Parathyroid adenoma (tissue), 2 donors: ENCODE measurements at regions not wholly inside any gene's neighbourhood (a gene's known extent, or its start where the extent isn't known, plus 50 kb on each side); places are given as distances from the start of the nearest gene placed in this dataset.

Experiments
- H2AFZ ChIP-seq: fragments of 300-600 bp; sonication (generic); one replicate; pipeline ENCODE4 v1.7.0; 2017; ENCODE audit warnings: antibody characterized with exemption, mild to moderate bottlenecking
- H3K27ac ChIP-seq: fragments of 300-600 bp; sonication (generic); one replicate; pipeline ENCODE4 v1.7.0; 2017
- H3K27me3 ChIP-seq: fragments of 300-600 bp; sonication (generic); one replicate; pipeline ENCODE4 v1.7.0; 2017; ENCODE audit warnings: low read length; ENCODE audit not compliant: control insufficient read depth, insufficient read depth
- H3K36me3 ChIP-seq: fragments of 300-600 bp; sonication (generic); one replicate; pipeline ENCODE4 v1.7.0; 2017; ENCODE audit warnings: low read length; ENCODE audit not compliant: control insufficient read depth, insufficient read depth
- H3K4me1 ChIP-seq: fragments of 300-600 bp; sonication (generic); one replicate; pipeline ENCODE4 v1.7.0; 2017; ENCODE audit warnings: control low read depth
- H3K4me2 ChIP-seq: fragments of 300-600 bp; sonication (generic); one replicate; pipeline ENCODE4 v1.7.0; 2017; ENCODE audit warnings: low read length
- H3K4me3 ChIP-seq: fragments of 300-600 bp; sonication (generic); one replicate; pipeline ENCODE4 v1.7.0; 2017; ENCODE audit warnings: low read depth, low read length
- H3K79me2 ChIP-seq: fragments of 300-600 bp; sonication (generic); one replicate; pipeline ENCODE4 v1.7.0; 2017; ENCODE audit warnings: control low read depth
- H3K9ac ChIP-seq: fragments of 300-600 bp; sonication (generic); one replicate; pipeline ENCODE4 v1.7.0; 2017; ENCODE audit warnings: mild to moderate bottlenecking
- H3K9me3 ChIP-seq: fragments of 300-600 bp; sonication (generic); one replicate; pipeline ENCODE4 v1.7.0; 2017; ENCODE audit warnings: low read length; ENCODE audit not compliant: control insufficient read depth
- CTCF ChIP-seq: fragments of 300-600 bp; sonication (generic); IDR thresholded peaks from one replicate; pipeline ENCODE4 v1.7.0; 2017; ENCODE audit warnings: antibody characterized with exemption, mild to moderate bottlenecking
- donor health status: primary hyperparathyroidism.

DNA sequence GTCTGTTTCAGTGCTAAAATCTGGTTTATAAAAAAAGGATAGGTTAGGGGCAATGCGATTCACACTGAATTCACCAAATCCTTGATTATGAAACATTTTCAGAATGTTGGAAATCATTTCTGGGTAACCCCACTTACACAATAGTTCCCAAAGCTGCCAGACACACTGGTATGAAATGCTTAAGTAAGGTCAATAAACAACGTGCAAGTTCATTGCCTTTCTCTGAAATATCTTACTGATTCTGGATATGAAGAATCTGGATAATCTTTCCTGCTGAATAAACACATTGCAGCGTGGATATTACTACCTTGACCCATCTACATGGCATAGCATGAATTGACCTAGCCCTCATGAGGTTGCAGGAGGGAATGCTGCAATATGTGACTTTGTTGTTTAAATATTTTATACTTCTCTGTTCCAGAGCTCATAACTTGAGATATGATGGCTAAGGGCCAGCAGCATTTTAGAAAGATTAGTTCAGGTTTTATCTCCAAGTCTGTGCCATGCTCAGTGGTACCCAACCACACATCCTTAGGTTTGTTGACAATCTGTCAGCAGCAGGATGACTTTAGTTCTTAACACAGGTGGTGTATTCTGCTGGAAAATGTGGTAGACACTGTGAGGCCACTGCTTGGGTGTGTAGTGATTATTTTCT, 121.0 kb downstream of the NREP start:
- no peaks in the 10 kb centered on the region for H3K79me2 ChIP-seq
- peak overlapping the region; percentile 69 for H2AFZ ChIP-seq
- no peak for TF ChIP-seq CTCF
- H3K27me3 ChIP-seq = no peaks in the 10 kb centered on the region
- H3K4me2 ChIP-seq = no peak overlapping the region
- peak overlapping the region; percentile 37 for H3K27ac ChIP-seq
- no peak overlapping the region for H3K4me3 ChIP-seq
- H3K4me1 ChIP-seq = peaks cover 13% of the 10 kb centered on the region
- H3K9ac ChIP-seq = no peak overlapping the region
- no peaks in the 10 kb centered on the region for H3K36me3 ChIP-seq
- no peaks in the 10 kb centered on the region for H3K9me3 ChIP-seq

- TF ChIP-seq CTCF = no peak
- H3K4me3 ChIP-seq = no peak overlapping the region
- no peaks in the 10 kb centered on the region for H3K36me3 ChIP-seq
- H3K9ac ChIP-seq = no peak overlapping the region
- no peaks in the 10 kb centered on the region for H3K9me3 ChIP-seq
- H2AFZ ChIP-seq = peak overlapping the region; percentile 69
- no peaks in the 10 kb centered on the region for H3K79me2 ChIP-seq
- peak overlapping the region; percentile 37 for H3K27ac ChIP-seq
- no peak overlapping the region for H3K4me2 ChIP-seq
- peaks cover 13% of the 10 kb centered on the region for H3K4me1 ChIP-seq
- H3K27me3 ChIP-seq = no peaks in the 10 kb centered on the region
These were observed 121.7 kb downstream of the NREP start for GRCh38 chr5:111635151-111635902.

- Histone ChIP-seq H3K27ac (no peak overlapping the region), H3K9ac (no peak overlapping the region), H3K79me2 (no peaks in the 10 kb centered on the region), H3K36me3 (no peaks in the 10 kb centered on the region), H3K4me3 (no peak overlapping the region), H3K4me1 (peaks cover 11% of the 10 kb centered on the region), H2AFZ (no peak overlapping the region), H3K9me3 (no peaks in the 10 kb centered on the region), H3K4me2 (no peak overlapping the region), H3K27me3 (no peaks in the 10 kb centered on the region)
- no peak for TF ChIP-seq CTCF
These were observed 119.0 kb upstream of the STARD4 start for GRCh38 chr5:111631328-111631727.

DNA sequence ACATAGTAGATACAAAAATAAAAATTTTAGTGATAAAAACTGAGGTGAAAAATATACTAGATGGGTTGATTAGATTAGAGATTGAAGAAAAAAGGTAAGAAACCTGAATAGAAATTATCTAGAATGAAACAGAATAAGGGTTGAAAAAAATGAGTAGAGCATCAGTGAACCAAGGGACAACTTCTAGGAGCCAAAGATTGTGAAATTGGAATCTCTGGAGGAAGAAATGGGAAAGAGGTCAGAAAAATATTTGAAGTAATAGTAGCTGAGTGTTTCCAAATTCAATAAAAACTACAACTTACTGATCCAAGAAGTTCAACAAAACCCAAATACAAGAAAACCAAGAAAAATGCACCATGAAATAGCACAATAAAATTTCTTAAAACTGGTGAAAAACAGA, 116.6 kb upstream of the STARD4 start:
- no peak for TF ChIP-seq CTCF
- Histone ChIP-seq H3K79me2 (no peaks in the 10 kb centered on the region), H3K9me3 (no peaks in the 10 kb centered on the region), H3K4me3 (no peak overlapping the region), H3K4me2 (no peak overlapping the region), H3K27ac (no peak overlapping the region), H3K27me3 (no peaks in the 10 kb centered on the region), H3K36me3 (no peaks in the 10 kb centered on the region), H2AFZ (no peak overlapping the region), H3K4me1 (no peaks in the 10 kb centered on the region), H3K9ac (no peak overlapping the region)
